Thymus (tissue), 11 donors: ENCODE measurements at regions not wholly inside any gene's neighbourhood (a gene's known extent, or its start where the extent isn't known, plus 50 kb on each side); places are given as distances from the start of the nearest gene placed in this dataset.

Source experiments
- DNase-seq, 9 donors: peaks; one replicate each; pipeline ENCODE4 v3.0.0-alpha.2; 2013; ENCODE audit warnings: low spot score in 9 of 9, low read depth in 6 of 9, missing footprints in 1 of 9
- H3K27ac ChIP-seq, 2 donors: one replicate each; pipeline ENCODE4 v1.5.1; 2013; ENCODE audit warnings: control low read depth in 1 of 2, low read depth in 1 of 2, low read length in 1 of 2, mild to moderate bottlenecking in 1 of 2, moderate library complexity in 1 of 2
- H3K27me3 ChIP-seq, 2 donors: one replicate each; pipeline ENCODE4 v1.5.1; 2013; ENCODE audit warnings: low read length in 1 of 2; ENCODE audit not compliant: control insufficient read depth in 2 of 2, insufficient read depth in 1 of 2
- H3K36me3 ChIP-seq, 2 donors: one replicate each; pipeline ENCODE4 v1.5.1; 2013; ENCODE audit warnings: low read length in 1 of 2, mild to moderate bottlenecking in 1 of 2, moderate library complexity in 1 of 2; ENCODE audit not compliant: control insufficient read depth in 2 of 2, insufficient read depth in 2 of 2
- H3K4me1 ChIP-seq, 2 donors: one replicate each; pipeline ENCODE4 v1.5.1; 2013; ENCODE audit warnings: low read length in 2 of 2; ENCODE audit not compliant: control insufficient read depth in 2 of 2, insufficient read depth in 2 of 2
- H3K4me3 ChIP-seq, 2 donors: one replicate each; pipeline ENCODE4 v1.5.1; 2013; ENCODE audit warnings: low read length in 2 of 2, control low read depth in 1 of 2, mild to moderate bottlenecking in 1 of 2
- H3K9me3 ChIP-seq, 2 donors: one replicate each; pipeline ENCODE4 v1.5.1; 2013; ENCODE audit warnings: low read length in 1 of 2, mild to moderate bottlenecking in 1 of 2; ENCODE audit not compliant: control insufficient read depth in 2 of 2, insufficient read depth in 1 of 2
- WGBS: extraction: QIAGEN DNeasy Blood & Tissue Kit; methylation state at CpG from one replicate; pipeline ENCODE4 v1.1.7; 2013; 5-methylcytosine and 5-hydroxymethylcytosine counted together
- donor health status: healthy.

GRCh38 chr10:35925493-35925892 is 283.4 kb upstream of the FZD8 start:
- Histone ChIP-seq H3K4me1 (no peaks in the 10 kb centered on the region), H3K27me3 (no peaks in the 10 kb centered on the region), H3K27ac (no peak overlapping the region), H3K4me3 (no peak overlapping the region), H3K36me3 (no peaks in the 10 kb centered on the region), H3K9me3 (no peaks in the 10 kb centered on the region)
- WGBS, result 84% methylated on average over 1 of the region's 1 CpG
- no peak for DNase-seq

- 90% methylated on average over 1 of the region's 1 CpG for WGBS
- H3K27me3 ChIP-seq, result no peaks in the 10 kb centered on the region
- no peak overlapping the region for H3K27ac ChIP-seq
- no peak for DNase-seq
- no peaks in the 10 kb centered on the region for H3K4me1 ChIP-seq
- no peak overlapping the region for H3K4me3 ChIP-seq
- no peaks in the 10 kb centered on the region for H3K9me3 ChIP-seq
- no peaks in the 10 kb centered on the region for H3K36me3 ChIP-seq
These were observed 282.7 kb upstream of the FZD8 start for GRCh38 chr10:35924759-35925158.

- no peak for DNase-seq
- no peak overlapping the region for H3K27ac ChIP-seq
- no peaks in the 10 kb centered on the region for H3K27me3 ChIP-seq
- WGBS, result 96% methylated on average over 4 of the region's 4 CpGs
- no peaks in the 10 kb centered on the region for H3K36me3 ChIP-seq
- H3K9me3 ChIP-seq, result no peaks in the 10 kb centered on the region
- H3K4me1 ChIP-seq, result no peaks in the 10 kb centered on the region
- H3K4me3 ChIP-seq, result no peak overlapping the region
These were observed 280.9 kb upstream of the FZD8 start for GRCh38 chr10:35922876-35923600.

- no peaks in the 10 kb centered on the region for H3K9me3 ChIP-seq
- DNase-seq, result no peak
These were observed 279.8 kb upstream of the FZD8 start for GRCh38 chr10:35921866-35922350.

GRCh38 chr10:35916791-35917190 is 274.7 kb upstream of the FZD8 start:
- Histone ChIP-seq H3K4me3 (no peak overlapping the region), H3K36me3 (no peaks in the 10 kb centered on the region), H3K27ac (no peak overlapping the region), H3K27me3 (no peaks in the 10 kb centered on the region), H3K9me3 (no peaks in the 10 kb centered on the region), H3K4me1 (no peaks in the 10 kb centered on the region)
- DNase-seq, result no peak
- WGBS, result 78% methylated on average over 4 of the region's 4 CpGs

More at GRCh38 chr10:35921866-35922350, 279.8 kb upstream of the FZD8 start:
- Histone ChIP-seq H3K36me3 (no peaks in the 10 kb centered on the region), H3K4me1 (no peaks in the 10 kb centered on the region), H3K27ac (no peak overlapping the region), H3K27me3 (no peaks in the 10 kb centered on the region), H3K4me3 (no peak overlapping the region)
- WGBS, result 91% methylated on average over 13 of the region's 13 CpGs

- no peaks in the 10 kb centered on the region for H3K4me1 ChIP-seq
- no peak overlapping the region for H3K4me3 ChIP-seq
- 77% methylated on average over 1 of the region's 1 CpG for WGBS
These were observed 271.5 kb upstream of the FZD8 start for GRCh38 chr10:35913628-35914027.

GRCh38 chr10:35912615-35913569 is 270.8 kb upstream of the FZD8 start:
- no peak for DNase-seq
- Histone ChIP-seq H3K4me3 (no peak overlapping the region), H3K27me3 (no peaks in the 10 kb centered on the region), H3K9me3 (no peaks in the 10 kb centered on the region), H3K36me3 (no peaks in the 10 kb centered on the region), H3K4me1 (no peaks in the 10 kb centered on the region), H3K27ac (peak overlapping the region in 1 of 2 donors; percentile 45)
- 52% methylated on average over 6 of the region's 6 CpGs for WGBS

More at GRCh38 chr10:35913628-35914027, 271.5 kb upstream of the FZD8 start:
- Histone ChIP-seq H3K36me3 (no peaks in the 10 kb centered on the region), H3K9me3 (no peaks in the 10 kb centered on the region), H3K27ac (no peak overlapping the region), H3K27me3 (no peaks in the 10 kb centered on the region)
- DNase-seq, result no peak

GRCh38 chr10:35911954-35912353 is 269.9 kb upstream of the FZD8 start:
- 94% methylated on average over 2 of the region's 2 CpGs for WGBS
- Histone ChIP-seq H3K4me1 (no peaks in the 10 kb centered on the region), H3K27ac (peak overlapping the region in 1 of 2 donors; percentile 45), H3K27me3 (no peaks in the 10 kb centered on the region), H3K4me3 (no peak overlapping the region), H3K36me3 (no peaks in the 10 kb centered on the region), H3K9me3 (no peaks in the 10 kb centered on the region)
- DNase-seq, result no peak

GRCh38 chr10:35911233-35911632 is 269.1 kb upstream of the FZD8 start:
- 91% methylated on average over 3 of the region's 3 CpGs for WGBS
- Histone ChIP-seq H3K36me3 (no peaks in the 10 kb centered on the region), H3K27ac (no peak overlapping the region), H3K4me3 (no peak overlapping the region), H3K9me3 (no peaks in the 10 kb centered on the region), H3K27me3 (no peaks in the 10 kb centered on the region), H3K4me1 (no peaks in the 10 kb centered on the region)
- no peak for DNase-seq
